ENCODE measurements at regions not wholly inside any gene's neighbourhood (a gene's known extent, or its start where the extent isn't known, plus 50 kb on each side); places are given as distances from the start of the nearest gene placed in this dataset.

GRCh38 chr5:88393716-88394535 lies 125.3 kb upstream of the TMEM161B start:
- Histone ChIP-seq H3K9ac (ENCODE audit: low read depth in 1 of 2, low read length in 2 of 2) (no peak overlapping the region), H3K4me3 (ENCODE audit: low read depth in 1 of 3, low read length in 3 of 3) (no peak overlapping the region), H3K27me3 (ENCODE audit: control insufficient read depth in 4 of 4, insufficient read depth in 4 of 4, low read length in 3 of 4) (no peaks in the 10 kb centered on the region), H3K4me1 (ENCODE audit: control insufficient read depth in 4 of 4, insufficient read depth in 4 of 4, low read length in 3 of 4) (no peaks in the 10 kb centered on the region), H3K27ac (ENCODE audit: low read depth in 1 of 2, low read length in 2 of 2) (no peak overlapping the region), H3K36me3 (ENCODE audit: control insufficient read depth in 4 of 4, insufficient read depth in 3 of 4, low read depth in 1 of 4, low read length in 3 of 4) (no peaks in the 10 kb centered on the region), H3K9me3 (ENCODE audit: control insufficient read depth in 4 of 4, low read length in 3 of 4) (no peaks in the 10 kb centered on the region)
- TF ChIP-seq ZBTB33 (IDR thresholded peaks at IDR 0.05) (no peak), FOXA1 (IDR thresholded peaks at IDR 0.05) (no peak), HNF4A (conservative IDR thresholded peaks at IDR 0.05) (no peak)
- TF ChIP-seq, protein P1, sequence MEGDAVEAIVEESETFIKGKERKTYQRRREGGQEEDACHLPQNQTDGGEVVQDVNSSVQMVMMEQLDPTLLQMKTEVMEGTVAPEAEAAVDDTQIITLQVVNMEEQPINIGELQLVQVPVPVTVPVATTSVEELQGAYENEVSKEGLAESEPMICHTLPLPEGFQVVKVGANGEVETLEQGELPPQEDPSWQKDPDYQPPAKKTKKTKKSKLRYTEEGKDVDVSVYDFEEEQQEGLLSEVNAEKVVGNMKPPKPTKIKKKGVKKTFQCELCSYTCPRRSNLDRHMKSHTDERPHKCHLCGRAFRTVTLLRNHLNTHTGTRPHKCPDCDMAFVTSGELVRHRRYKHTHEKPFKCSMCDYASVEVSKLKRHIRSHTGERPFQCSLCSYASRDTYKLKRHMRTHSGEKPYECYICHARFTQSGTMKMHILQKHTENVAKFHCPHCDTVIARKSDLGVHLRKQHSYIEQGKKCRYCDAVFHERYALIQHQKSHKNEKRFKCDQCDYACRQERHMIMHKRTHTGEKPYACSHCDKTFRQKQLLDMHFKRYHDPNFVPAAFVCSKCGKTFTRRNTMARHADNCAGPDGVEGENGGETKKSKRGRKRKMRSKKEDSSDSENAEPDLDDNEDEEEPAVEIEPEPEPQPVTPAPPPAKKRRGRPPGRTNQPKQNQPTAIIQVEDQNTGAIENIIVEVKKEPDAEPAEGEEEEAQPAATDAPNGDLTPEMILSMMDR (IDR thresholded peaks at IDR 0.05; ENCODE audit: low read depth, low read length, missing input control) = no peak
- DNase-seq (ENCODE audit: low spot score) = no peak
- 80% methylated on average over 7 of the region's 7 CpGs for WGBS

DNA sequence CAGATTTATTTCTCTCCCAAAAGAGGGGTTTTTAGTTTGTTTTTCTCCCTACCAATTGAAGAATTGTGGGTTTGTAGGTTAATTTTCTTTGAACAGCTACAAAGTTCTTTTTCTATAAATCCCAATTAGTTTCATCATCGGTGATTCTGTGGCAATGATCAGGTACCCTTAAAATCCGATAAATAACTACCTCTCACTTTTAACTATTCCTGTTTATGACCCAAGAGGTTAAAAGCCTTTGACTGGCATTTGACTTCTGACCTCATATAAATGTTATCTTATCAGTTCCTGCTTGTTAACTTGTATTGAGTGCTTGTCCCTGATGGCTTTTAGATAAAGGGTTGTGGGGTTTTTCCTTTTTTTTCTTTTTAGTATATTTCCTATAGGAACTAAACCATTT lies 124.4 kb upstream of the TMEM161B start:
- no peak overlapping the region for H3K9ac ChIP-seq (ENCODE audit: low read depth in 1 of 2, low read length in 2 of 2)
- no peaks in the 10 kb centered on the region for H3K36me3 ChIP-seq (ENCODE audit: control insufficient read depth in 4 of 4, insufficient read depth in 3 of 4, low read depth in 1 of 4, low read length in 3 of 4)
- no peak overlapping the region for H3K4me3 ChIP-seq (ENCODE audit: low read depth in 1 of 3, low read length in 3 of 3)
- no peaks in the 10 kb centered on the region for H3K9me3 ChIP-seq (ENCODE audit: control insufficient read depth in 4 of 4, low read length in 3 of 4)
- DNase-seq (ENCODE audit: low spot score) = no peak
- TF ChIP-seq TAF1 (conservative IDR thresholded peaks at IDR 0.05) = no peak
- TF ChIP-seq FOXA1 (IDR thresholded peaks at IDR 0.05) = no peak
- TF ChIP-seq JUND (IDR thresholded peaks at IDR 0.05) = no peak
- TF ChIP-seq, protein P1 (IDR thresholded peaks at IDR 0.05; ENCODE audit: low read depth, low read length, missing input control) = no peak
- no peak for TF ChIP-seq YY1 (IDR thresholded peaks at IDR 0.05)
- TF ChIP-seq HNF4A (conservative IDR thresholded peaks at IDR 0.05) = no peak
- no peak for TF ChIP-seq FOXA2 (IDR thresholded peaks at IDR 0.05)
- TF ChIP-seq NR2F2 (IDR thresholded peaks at IDR 0.05) = no peak
- TF ChIP-seq, protein P2, sequence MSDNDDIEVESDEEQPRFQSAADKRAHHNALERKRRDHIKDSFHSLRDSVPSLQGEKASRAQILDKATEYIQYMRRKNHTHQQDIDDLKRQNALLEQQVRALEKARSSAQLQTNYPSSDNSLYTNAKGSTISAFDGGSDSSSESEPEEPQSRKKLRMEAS (IDR thresholded peaks at IDR 0.05) = no peak
- no peak for TF ChIP-seq ZBTB33 (IDR thresholded peaks at IDR 0.05)
- TF ChIP-seq SP1 (IDR thresholded peaks at IDR 0.05) = no peak
- TF ChIP-seq, protein P3, sequence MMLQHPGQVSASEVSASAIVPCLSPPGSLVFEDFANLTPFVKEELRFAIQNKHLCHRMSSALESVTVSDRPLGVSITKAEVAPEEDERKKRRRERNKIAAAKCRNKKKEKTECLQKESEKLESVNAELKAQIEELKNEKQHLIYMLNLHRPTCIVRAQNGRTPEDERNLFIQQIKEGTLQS (IDR thresholded peaks at IDR 0.05) = no peak
- H3K27ac ChIP-seq (ENCODE audit: low read depth in 1 of 2, low read length in 2 of 2) = no peak overlapping the region
- H3K4me1 ChIP-seq (ENCODE audit: control insufficient read depth in 4 of 4, insufficient read depth in 4 of 4, low read length in 3 of 4) = no peaks in the 10 kb centered on the region
- 51% methylated on average over 2 of the region's 2 CpGs for WGBS
- H3K27me3 ChIP-seq (ENCODE audit: control insufficient read depth in 4 of 4, insufficient read depth in 4 of 4, low read length in 3 of 4) = no peaks in the 10 kb centered on the region
